ENCODE measurements at regions not wholly inside any gene's neighbourhood (a gene's known extent, or its start where the extent isn't known, plus 50 kb on each side); places are given as distances from the start of the nearest gene placed in this dataset.

DNA sequence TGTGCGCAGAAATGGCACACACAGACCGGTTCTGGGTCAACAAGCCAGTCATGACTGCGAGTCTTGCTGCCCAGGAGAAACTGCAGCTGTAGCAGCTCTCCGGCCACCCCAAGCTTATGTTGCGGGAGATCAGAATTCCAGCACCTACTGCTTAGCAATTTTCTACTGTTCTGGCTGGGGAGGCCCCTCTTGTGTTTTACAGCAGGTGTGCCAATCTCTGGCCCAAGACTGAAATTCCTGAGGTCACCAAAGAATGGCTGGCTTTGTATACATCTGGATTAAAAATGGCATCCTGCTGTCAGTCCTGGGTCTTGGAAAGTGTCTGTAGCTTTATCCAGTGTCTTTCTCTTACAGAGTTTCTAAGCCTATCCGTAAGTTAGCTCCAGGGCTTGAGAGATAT is 68.9 kb upstream of the TRAM1L1 start:
- TF ChIP-seq, protein P1, sequence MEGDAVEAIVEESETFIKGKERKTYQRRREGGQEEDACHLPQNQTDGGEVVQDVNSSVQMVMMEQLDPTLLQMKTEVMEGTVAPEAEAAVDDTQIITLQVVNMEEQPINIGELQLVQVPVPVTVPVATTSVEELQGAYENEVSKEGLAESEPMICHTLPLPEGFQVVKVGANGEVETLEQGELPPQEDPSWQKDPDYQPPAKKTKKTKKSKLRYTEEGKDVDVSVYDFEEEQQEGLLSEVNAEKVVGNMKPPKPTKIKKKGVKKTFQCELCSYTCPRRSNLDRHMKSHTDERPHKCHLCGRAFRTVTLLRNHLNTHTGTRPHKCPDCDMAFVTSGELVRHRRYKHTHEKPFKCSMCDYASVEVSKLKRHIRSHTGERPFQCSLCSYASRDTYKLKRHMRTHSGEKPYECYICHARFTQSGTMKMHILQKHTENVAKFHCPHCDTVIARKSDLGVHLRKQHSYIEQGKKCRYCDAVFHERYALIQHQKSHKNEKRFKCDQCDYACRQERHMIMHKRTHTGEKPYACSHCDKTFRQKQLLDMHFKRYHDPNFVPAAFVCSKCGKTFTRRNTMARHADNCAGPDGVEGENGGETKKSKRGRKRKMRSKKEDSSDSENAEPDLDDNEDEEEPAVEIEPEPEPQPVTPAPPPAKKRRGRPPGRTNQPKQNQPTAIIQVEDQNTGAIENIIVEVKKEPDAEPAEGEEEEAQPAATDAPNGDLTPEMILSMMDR (conservative IDR thresholded peaks at IDR 0.05 in 1 of 2, IDR thresholded peaks at IDR 0.05 in 1 of 2; ENCODE audit: extremely low read depth in 1 of 2, insufficient read depth in 1 of 2, low read depth in 1 of 2, low read length in 2 of 2), result no peak
- TF ChIP-seq EZH2 (IDR thresholded peaks at IDR 0.05; ENCODE audit: borderline replicate concordance, low read length), result no peak
